Panc1 (cell line): ENCODE measurements at regions not wholly inside any gene's neighbourhood (a gene's known extent, or its start where the extent isn't known, plus 50 kb on each side); places are given as distances from the start of the nearest gene placed in this dataset.

Experiments used
- ATAC-seq: fragments of 200-7000 bp; cut with Tn5 transposase; 2 replicates; pipeline ENCODE4 v1.9.1; 2020; ENCODE audit warnings: mild to moderate bottlenecking, moderate library complexity
- BruUV-seq: library from RNA; stranded (reverse); fragments of 400-500 nt; replicated peaks from 2 replicates; lab custom pipeline; 2021; lab: Mats Ljungman, UMichigan
- CTCF ChIA-PET: fragments of 300-600 bp; sonication (Branson Sonifier 250); formaldehyde crosslinking; loops from one replicate; lab custom pipeline; 2022; ENCODE audit warnings: antibody characterized with exemption; lab: Charles Lee
- POLR2A ChIA-PET: fragments of 300-600 bp; sonication (Branson Sonifier 250); formaldehyde crosslinking; loops from one replicate; lab custom pipeline; 2022; ENCODE audit warnings: antibody characterized with exemption; lab: Charles Lee
- DNase-seq: peaks from one replicate; pipeline ENCODE4 v3.0.0-alpha.2; 2010; ENCODE audit warnings: low read depth, low spot score
- H3K27ac ChIP-seq: 2 replicates; pipeline ENCODE4 v1.5.1; 2011; ENCODE audit warnings: mild to moderate bottlenecking, low read length, inconsistent platforms
- H3K27me3 ChIP-seq: fragments of 200-500 bp; sonication (Bioruptor generic); 2 replicates; pipeline ENCODE4 v1.6.0; 2014; ENCODE audit warnings: low read length, inconsistent platforms; ENCODE audit not compliant: control insufficient read depth, insufficient read depth
- H3K36me3 ChIP-seq: fragments of 200-500 bp; sonication (Bioruptor generic); 2 replicates; pipeline ENCODE4 v1.5.1; 2014; ENCODE audit warnings: inconsistent platforms, mild to moderate bottlenecking, low read length, moderate library complexity; ENCODE audit not compliant: control insufficient read depth, insufficient read depth
- H3K4me1 ChIP-seq: 2 replicates; pipeline ENCODE4 v1.5.1; 2011; ENCODE audit warnings: inconsistent platforms, mild to moderate bottlenecking, low read length, moderate library complexity; ENCODE audit not compliant: control insufficient read depth, insufficient read depth
- H3K4me3 ChIP-seq, 2 experiments: 2 replicates each; pipeline ENCODE4 v1.5.1; 2011 to 2012; ENCODE audit warnings: low read depth in 2 of 2, low read length in 2 of 2, mild to moderate bottlenecking in 2 of 2, inconsistent platforms in 1 of 2, moderate library complexity in 1 of 2
- H3K9me3 ChIP-seq: fragments of 200-500 bp; sonication (Bioruptor generic); 2 replicates; pipeline ENCODE4 v1.5.1; 2014; ENCODE audit warnings: low read depth, mild to moderate bottlenecking, inconsistent platforms, low read length, moderate library complexity; ENCODE audit not compliant: control insufficient read depth, insufficient read depth
- CTCF ChIP-seq: fragments of 450-650 bp; IDR thresholded peaks from 2 replicates; pipeline ENCODE4 v1.5.1; 2017; ENCODE audit warnings: mild to moderate bottlenecking
- POLR2AphosphoS5 ChIP-seq: IDR thresholded peaks from 2 replicates; pipeline ENCODE4 v1.6.1; 2012; ENCODE audit warnings: mild to moderate bottlenecking, low read depth, low read length, moderate library complexity
- SIN3A ChIP-seq: IDR thresholded peaks from 2 replicates; pipeline ENCODE4 v1.6.1; 2012; ENCODE audit warnings: low read depth, mild to moderate bottlenecking, low read length, moderate library complexity, borderline replicate concordance; ENCODE audit not compliant: insufficient read depth
- TCF7L2 ChIP-seq: IDR thresholded peaks from 2 replicates; pipeline ENCODE4 v1.6.1; 2011; ENCODE audit warnings: mild to moderate bottlenecking, low read depth, low read length, inconsistent platforms
- in situ Hi-C: cut with HindIII; loops from 2 replicates; pipeline ENCODE4 v1.10.0; 2016; ENCODE audit warnings: low sequenced_read_pairs, low pct_unique_long_range_greater_than_20kb
- intact Hi-C: fragments of 100-400 bp; cut with micrococcal nuclease; formaldehyde crosslinking; loops from one replicate; pipeline ENCODE4 v1.10.0; 2022; ENCODE audit not compliant: unreplicated experiment
- TF ChIP-seq, protein P1 (sequence below), 2 experiments: IDR thresholded peaks; 2 replicates each; pipeline ENCODE4 v1.6.1; 2011 to 2012; ENCODE audit warnings: low read depth in 2 of 2, control low read depth in 1 of 2, low read length in 1 of 2, mild to moderate bottlenecking in 1 of 2, moderate library complexity in 1 of 2; ENCODE audit not compliant: insufficient read depth in 1 of 2

DNA sequence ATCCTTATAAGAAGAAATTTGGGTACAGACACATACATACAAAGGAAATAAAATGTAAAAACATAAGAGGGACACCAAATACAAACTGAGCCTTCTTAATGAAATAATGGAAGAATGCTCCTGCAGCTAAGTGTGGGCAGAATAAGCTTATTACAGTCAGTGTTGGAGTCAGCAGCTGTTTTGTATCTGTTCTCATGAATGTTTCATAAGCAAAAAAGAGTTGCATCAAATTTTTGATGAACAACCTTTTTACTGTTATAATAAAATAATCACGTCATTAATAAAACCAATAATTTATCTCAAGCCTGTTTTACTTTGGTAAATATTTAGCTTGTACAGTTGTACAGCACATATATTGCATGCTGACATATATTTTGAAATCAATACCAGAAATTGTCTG lies 545.6 kb downstream of the LRRC70 start:
- H3K36me3 ChIP-seq, result no peaks in the 10 kb centered on the region

GRCh38 chr5:63121471-63121870 lies 542.9 kb downstream of the LRRC70 start:
- Histone ChIP-seq H3K9me3 (no peaks in the 10 kb centered on the region), H3K36me3 (no peaks in the 10 kb centered on the region), H3K27me3 (no peaks in the 10 kb centered on the region), H3K27ac (no peak overlapping the region), H3K4me3 (no peak overlapping the region), H3K4me1 (no peaks in the 10 kb centered on the region)
- intact Hi-C loops, result no loop called here
- TF ChIP-seq, protein P1, sequence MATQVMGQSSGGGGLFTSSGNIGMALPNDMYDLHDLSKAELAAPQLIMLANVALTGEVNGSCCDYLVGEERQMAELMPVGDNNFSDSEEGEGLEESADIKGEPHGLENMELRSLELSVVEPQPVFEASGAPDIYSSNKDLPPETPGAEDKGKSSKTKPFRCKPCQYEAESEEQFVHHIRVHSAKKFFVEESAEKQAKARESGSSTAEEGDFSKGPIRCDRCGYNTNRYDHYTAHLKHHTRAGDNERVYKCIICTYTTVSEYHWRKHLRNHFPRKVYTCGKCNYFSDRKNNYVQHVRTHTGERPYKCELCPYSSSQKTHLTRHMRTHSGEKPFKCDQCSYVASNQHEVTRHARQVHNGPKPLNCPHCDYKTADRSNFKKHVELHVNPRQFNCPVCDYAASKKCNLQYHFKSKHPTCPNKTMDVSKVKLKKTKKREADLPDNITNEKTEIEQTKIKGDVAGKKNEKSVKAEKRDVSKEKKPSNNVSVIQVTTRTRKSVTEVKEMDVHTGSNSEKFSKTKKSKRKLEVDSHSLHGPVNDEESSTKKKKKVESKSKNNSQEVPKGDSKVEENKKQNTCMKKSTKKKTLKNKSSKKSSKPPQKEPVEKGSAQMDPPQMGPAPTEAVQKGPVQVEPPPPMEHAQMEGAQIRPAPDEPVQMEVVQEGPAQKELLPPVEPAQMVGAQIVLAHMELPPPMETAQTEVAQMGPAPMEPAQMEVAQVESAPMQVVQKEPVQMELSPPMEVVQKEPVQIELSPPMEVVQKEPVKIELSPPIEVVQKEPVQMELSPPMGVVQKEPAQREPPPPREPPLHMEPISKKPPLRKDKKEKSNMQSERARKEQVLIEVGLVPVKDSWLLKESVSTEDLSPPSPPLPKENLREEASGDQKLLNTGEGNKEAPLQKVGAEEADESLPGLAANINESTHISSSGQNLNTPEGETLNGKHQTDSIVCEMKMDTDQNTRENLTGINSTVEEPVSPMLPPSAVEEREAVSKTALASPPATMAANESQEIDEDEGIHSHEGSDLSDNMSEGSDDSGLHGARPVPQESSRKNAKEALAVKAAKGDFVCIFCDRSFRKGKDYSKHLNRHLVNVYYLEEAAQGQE (IDR thresholded peaks at IDR 0.05; ENCODE audit: insufficient read depth in 1 of 2, low read depth in 2 of 2, low read length in 1 of 2), result no peak
- no peak for TF ChIP-seq POLR2AphosphoS5
- no peak for TF ChIP-seq CTCF
- TF ChIP-seq SIN3A, result no peak
- TF ChIP-seq TCF7L2, result no peak
- ChIA-PET CTCF (no interaction called here), POLR2A (interaction anchor here (0.5 kb wide), 1 partner anchor 473 kb away, joined by 6 read pairs; no protein-coding TSS in a partner anchor)
- BruUV-seq, result no TSS peak
- DNase-seq (no peak), ATAC-seq (no peak)
- in situ Hi-C loops, result no loop called here

More for the DNA sequence above, 545.6 kb downstream of the LRRC70 start:
- Histone ChIP-seq H3K9me3 (no peaks in the 10 kb centered on the region; the same call in 1 of the 2 replicates), H3K27me3 (no peaks in the 10 kb centered on the region), H3K4me3 (no peak overlapping the region), H3K27ac (no peak overlapping the region), H3K4me1 (no peaks in the 10 kb centered on the region)
- DNase-seq (no peak), ATAC-seq (no peak)
- POLR2A ChIA-PET, result no interaction called here
- CTCF ChIA-PET, result no interaction called here
- BruUV-seq, result no TSS peak
- TF ChIP-seq, protein P1 (IDR thresholded peaks at IDR 0.05; ENCODE audit: insufficient read depth in 1 of 2, low read depth in 2 of 2, low read length in 1 of 2), result no peak
- TF ChIP-seq CTCF, result no peak
- no peak for TF ChIP-seq TCF7L2
- TF ChIP-seq SIN3A, result no peak
- in situ Hi-C loops, result no loop called here
- intact Hi-C loops, result no loop called here
